ENCODE measurements at regions not wholly inside any gene's neighbourhood (a gene's known extent, or its start where the extent isn't known, plus 50 kb on each side); places are given as distances from the start of the nearest gene placed in this dataset.

DNA sequence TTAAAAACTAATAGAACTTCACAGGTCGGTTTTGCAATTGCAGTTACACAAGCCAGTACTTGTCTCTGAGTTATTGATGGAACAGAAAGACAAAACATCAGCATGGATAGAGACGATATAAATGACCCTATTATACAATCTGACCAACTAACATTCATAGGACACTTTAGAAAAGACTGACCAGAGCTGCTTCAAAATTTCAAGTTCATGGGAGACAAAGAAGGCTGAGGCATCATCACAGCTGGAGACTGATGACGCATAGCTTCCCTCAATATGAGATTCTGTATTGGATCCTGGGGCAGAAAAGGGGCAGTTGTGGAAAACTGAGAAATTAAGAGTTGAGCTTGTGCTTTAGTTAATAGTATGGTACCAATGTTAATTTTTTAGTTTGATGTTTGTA is 174.0 kb downstream of the THBS2 start:
- H4K5ac ChIP-seq (ENCODE audit: low read depth, low read length), result no peak overlapping the region
- no peak overlapping the region for H2BK15ac ChIP-seq (ENCODE audit: low read depth, low read length)
- H2BK20ac ChIP-seq (ENCODE audit: low read depth, low read length), result no peak overlapping the region
- dilution Hi-C loops (cut with HindIII; ENCODE audit: low sequenced_read_pairs, unreplicated experiment) (no loop called here), in situ Hi-C loops (cut with MboI; ENCODE audit: low sequenced_read_pairs) (no loop called here), intact Hi-C loops (cut with micrococcal nuclease) (loop anchor here (10.0 kb wide), 2 partner anchors 375 to 445 kb away; no protein-coding TSS in a partner anchor)
- WGBS, 2 experiments (ENCODE audit: extremely low coverage in 2 of 2, insufficient read length in 1 of 2), result no CpG with 5 or more reads among the region's 3 CpGs
- no peaks in the 10 kb centered on the region for H3K36me3 ChIP-seq (ENCODE audit: control insufficient read depth, insufficient read depth, low read length)
- H3K4me3 ChIP-seq (ENCODE audit: insufficient read depth, low read depth, low read length), result no peak overlapping the region
- no peak overlapping the region for H2AFZ ChIP-seq (replicated peaks; ENCODE audit: low read length, poor library complexity)
- no peak overlapping the region for H4K8ac ChIP-seq (ENCODE audit: low read depth in 2 of 2, low read length in 2 of 2)
- H3K9ac ChIP-seq (ENCODE audit: low read depth, low read length), result no peak overlapping the region
- H3K4me1 ChIP-seq (ENCODE audit: control insufficient read depth, insufficient read depth, low read length), result peaks cover 8% of the 10 kb centered on the region
- H3K27me3 ChIP-seq (ENCODE audit: control insufficient read depth, insufficient read depth, low read length), result no peaks in the 10 kb centered on the region
- H3K4me2 ChIP-seq (ENCODE audit: low read depth, low read length), result no peak overlapping the region
- ChIA-PET POLR2A (ENCODE audit: unreplicated experiment) (no interaction called here), CTCF (no interaction called here)
- no peak overlapping the region for H3K27ac ChIP-seq (ENCODE audit: insufficient read depth, low read length)
- TF ChIP-seq RFX5 (IDR thresholded peaks at IDR 0.05; ENCODE audit: low read depth, low read length), result peak; percentile 49
- no peak for TF ChIP-seq FOS (IDR thresholded peaks at IDR 0.05; ENCODE audit: low read depth, low read length)
- H2BK120ac ChIP-seq (ENCODE audit: low read depth, low read length), result no peak overlapping the region
- H2AK5ac ChIP-seq (ENCODE audit: low read depth, low read length), result no peak overlapping the region
- H3K56ac ChIP-seq (ENCODE audit: extremely low read depth, insufficient read depth, low read length), result no peak overlapping the region
- H2AK9ac ChIP-seq (replicated peaks; ENCODE audit: low read depth, low read length, poor library complexity), result no peak overlapping the region
- H4K91ac ChIP-seq (ENCODE audit: insufficient read depth, low read depth, low read length), result no peak overlapping the region
- H3K79me1 ChIP-seq (ENCODE audit: low read depth in 1 of 2, low read length in 2 of 2), result no peaks in the 10 kb centered on the region
- no peak overlapping the region for H2BK5ac ChIP-seq (ENCODE audit: low read depth, low read length, poor library complexity, severe bottlenecking)
- DNase-seq (no peak), ATAC-seq (ENCODE audit: low read depth) (no peak)
- H3K9me1 ChIP-seq (ENCODE audit: insufficient read depth, low read length), result peaks cover 9% of the 10 kb centered on the region; the same call in 1 of the 2 replicates
- no peaks in the 10 kb centered on the region for H4K20me1 ChIP-seq (ENCODE audit: insufficient read depth, low read length)
- no peaks in the 10 kb centered on the region for H3K9me3 ChIP-seq (ENCODE audit: control insufficient read depth, insufficient read depth, low read length)
- no peak overlapping the region for H3K23ac ChIP-seq (ENCODE audit: low read depth, low read length)
- no peak overlapping the region for H3K18ac ChIP-seq (ENCODE audit: low read depth, low read length)
- BruUV-seq (replicated peaks), result no TSS peak
- no peak overlapping the region for H3K14ac ChIP-seq (replicated peaks; ENCODE audit: low read depth, low read length)
- no peak overlapping the region for H3K4ac ChIP-seq (ENCODE audit: low read depth, low read length)
